ENCODE measurements at regions not wholly inside any gene's neighbourhood (a gene's known extent, or its start where the extent isn't known, plus 50 kb on each side); places are given as distances from the start of the nearest gene placed in this dataset.

GRCh38 chr9:86599561-86599960 lies 245.4 kb upstream of the TUT7 start:
- no peak overlapping the region for H3K4me3 ChIP-seq (ENCODE audit: low read length in 3 of 3)
- no peaks in the 10 kb centered on the region for H3K9me3 ChIP-seq (ENCODE audit: control insufficient read depth in 3 of 3, low read length in 3 of 3)
- no peak overlapping the region for H3K27ac ChIP-seq (ENCODE audit: low read depth, low read length)
- H3K36me3 ChIP-seq (ENCODE audit: control insufficient read depth in 3 of 3, insufficient read depth in 3 of 3, low read length in 3 of 3), result no peaks in the 10 kb centered on the region
- H3K9ac ChIP-seq (ENCODE audit: low read depth in 1 of 3, low read length in 3 of 3), result no peak overlapping the region
- peaks cover 0 to 8% (median 0%) of the 10 kb centered on the region in 3 donors for H3K4me1 ChIP-seq (ENCODE audit: control insufficient read depth in 3 of 3, insufficient read depth in 3 of 3, low read length in 3 of 3)
- no peaks in the 10 kb centered on the region for H3K27me3 ChIP-seq (ENCODE audit: control insufficient read depth in 3 of 3, insufficient read depth in 3 of 3, low read length in 3 of 3)

GRCh38 chr9:86598411-86599239 lies 244.4 kb upstream of the TUT7 start:
- no peak overlapping the region for H3K9ac ChIP-seq (ENCODE audit: low read depth in 1 of 3, low read length in 3 of 3)
- H3K9me3 ChIP-seq (ENCODE audit: control insufficient read depth in 3 of 3, low read length in 3 of 3), result no peaks in the 10 kb centered on the region
- no peak overlapping the region for H3K27ac ChIP-seq (ENCODE audit: low read depth, low read length)
- H3K27me3 ChIP-seq (ENCODE audit: control insufficient read depth in 3 of 3, insufficient read depth in 3 of 3, low read length in 3 of 3), result no peaks in the 10 kb centered on the region
- H3K36me3 ChIP-seq (ENCODE audit: control insufficient read depth in 3 of 3, insufficient read depth in 3 of 3, low read length in 3 of 3), result no peaks in the 10 kb centered on the region
- H3K4me1 ChIP-seq (ENCODE audit: control insufficient read depth in 3 of 3, insufficient read depth in 3 of 3, low read length in 3 of 3), result peaks cover 0 to 8% (median 0%) of the 10 kb centered on the region in 3 donors
- H3K4me3 ChIP-seq (ENCODE audit: low read length in 3 of 3), result no peak overlapping the region

DNA sequence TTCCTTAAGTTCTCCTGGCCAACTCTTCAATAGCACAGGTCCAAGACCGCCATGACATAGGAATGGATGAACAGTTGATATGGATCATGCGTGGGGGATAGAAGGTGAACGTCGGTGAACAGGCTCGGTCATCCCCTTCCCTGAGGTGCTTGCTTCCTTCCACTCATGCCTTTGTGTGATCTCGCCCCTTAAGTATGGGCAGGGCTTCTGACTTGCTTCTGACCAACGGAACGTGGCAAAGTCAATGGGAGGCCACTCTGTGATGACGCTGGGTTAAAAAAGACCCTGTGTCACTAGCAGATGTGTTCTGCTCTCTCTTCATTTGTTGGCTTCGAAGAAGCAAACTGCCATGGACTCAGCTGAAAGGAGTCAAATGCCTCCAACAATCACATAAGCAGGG lies 240.5 kb upstream of the TUT7 start:
- Histone ChIP-seq H3K4me3 (ENCODE audit: low read length in 3 of 3) (no peak overlapping the region), H3K36me3 (ENCODE audit: control insufficient read depth in 3 of 3, insufficient read depth in 3 of 3, low read length in 3 of 3) (no peaks in the 10 kb centered on the region), H3K9me3 (ENCODE audit: control insufficient read depth in 3 of 3, low read length in 3 of 3) (no peaks in the 10 kb centered on the region), H3K27me3 (ENCODE audit: control insufficient read depth in 3 of 3, insufficient read depth in 3 of 3, low read length in 3 of 3) (no peaks in the 10 kb centered on the region), H3K9ac (ENCODE audit: low read depth in 1 of 3, low read length in 3 of 3) (no peak overlapping the region), H3K4me1 (ENCODE audit: control insufficient read depth in 3 of 3, insufficient read depth in 3 of 3, low read length in 3 of 3) (peaks cover 0 to 2% (median 0%) of the 10 kb centered on the region in 3 donors), H3K27ac (ENCODE audit: low read depth, low read length) (no peak overlapping the region)

DNA sequence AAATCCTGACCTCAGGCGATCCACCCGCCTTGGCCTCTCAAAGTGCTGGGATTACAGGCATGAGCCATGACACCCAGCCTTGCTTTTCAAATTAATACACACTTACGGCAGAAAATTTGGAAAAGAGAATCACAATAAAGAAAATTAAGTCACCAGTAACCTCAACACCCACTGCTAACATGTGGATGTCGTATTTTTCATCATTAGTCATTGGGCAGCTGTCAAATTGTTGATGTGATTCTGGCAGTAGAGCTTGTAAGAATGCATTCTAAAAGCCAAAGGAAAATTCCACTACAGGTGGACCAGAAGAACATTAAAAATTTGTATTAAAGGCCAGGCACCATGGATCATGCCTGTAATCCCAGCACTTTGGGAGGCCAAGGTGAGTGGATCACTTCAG lies 237.3 kb upstream of the TUT7 start:
- Histone ChIP-seq H3K27me3 (ENCODE audit: control insufficient read depth in 3 of 3, insufficient read depth in 3 of 3, low read length in 3 of 3) (no peaks in the 10 kb centered on the region), H3K4me3 (ENCODE audit: low read length in 3 of 3) (no peak overlapping the region), H3K9ac (ENCODE audit: low read depth in 1 of 3, low read length in 3 of 3) (no peak overlapping the region), H3K9me3 (ENCODE audit: control insufficient read depth in 3 of 3, low read length in 3 of 3) (no peaks in the 10 kb centered on the region), H3K36me3 (ENCODE audit: control insufficient read depth in 3 of 3, insufficient read depth in 3 of 3, low read length in 3 of 3) (no peaks in the 10 kb centered on the region), H3K4me1 (ENCODE audit: control insufficient read depth in 3 of 3, insufficient read depth in 3 of 3, low read length in 3 of 3) (no peaks in the 10 kb centered on the region), H3K27ac (ENCODE audit: low read depth, low read length) (no peak overlapping the region)

DNA sequence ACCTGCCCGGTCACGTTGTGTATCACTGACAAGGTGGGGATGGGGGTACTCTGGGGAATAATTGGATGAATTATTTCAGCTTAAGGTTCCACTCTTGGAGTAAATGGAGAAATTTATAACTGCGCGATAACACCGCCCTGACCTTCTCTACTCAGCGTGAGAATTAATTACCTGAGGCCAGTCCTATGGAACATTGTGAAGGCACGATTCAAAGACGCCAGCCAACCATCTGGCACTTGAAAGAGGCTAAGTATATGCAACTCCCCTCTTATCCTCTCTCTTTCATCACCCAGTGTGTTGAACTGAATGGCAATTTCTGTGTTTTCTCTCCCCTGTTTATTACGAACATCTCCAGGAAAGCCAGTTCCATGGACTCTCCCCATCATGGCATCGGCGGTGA lies 235.5 kb upstream of the TUT7 start:
- Histone ChIP-seq H3K27me3 (ENCODE audit: control insufficient read depth in 3 of 3, insufficient read depth in 3 of 3, low read length in 3 of 3) (no peaks in the 10 kb centered on the region), H3K27ac (ENCODE audit: low read depth, low read length) (no peak overlapping the region), H3K4me1 (ENCODE audit: control insufficient read depth in 3 of 3, insufficient read depth in 3 of 3, low read length in 3 of 3) (no peaks in the 10 kb centered on the region), H3K9me3 (ENCODE audit: control insufficient read depth in 3 of 3, low read length in 3 of 3) (no peaks in the 10 kb centered on the region), H3K4me3 (ENCODE audit: low read length in 3 of 3) (no peak overlapping the region), H3K9ac (ENCODE audit: low read depth in 1 of 3, low read length in 3 of 3) (no peak overlapping the region), H3K36me3 (ENCODE audit: control insufficient read depth in 3 of 3, insufficient read depth in 3 of 3, low read length in 3 of 3) (no peaks in the 10 kb centered on the region)

DNA sequence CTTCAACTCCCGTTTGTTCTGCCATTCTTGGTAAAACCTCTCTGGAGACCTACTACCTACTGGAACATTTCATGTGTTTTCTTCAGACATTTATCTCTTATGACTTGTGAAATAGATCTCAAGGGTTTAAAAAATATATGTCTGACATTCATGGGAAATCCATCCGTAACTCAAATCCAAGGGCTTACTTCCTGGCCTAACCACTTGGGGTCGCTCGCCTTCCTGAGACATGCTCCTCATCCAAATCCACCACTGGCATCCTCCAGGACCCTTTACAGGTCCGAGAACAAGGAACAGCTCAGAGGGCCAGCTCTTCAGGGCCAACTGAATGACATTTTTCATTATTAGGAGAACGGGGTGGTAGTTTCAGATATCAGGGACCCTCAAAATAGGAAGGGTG lies 235.1 kb upstream of the TUT7 start:
- Histone ChIP-seq H3K4me1 (ENCODE audit: control insufficient read depth in 3 of 3, insufficient read depth in 3 of 3, low read length in 3 of 3) (no peaks in the 10 kb centered on the region), H3K27me3 (ENCODE audit: control insufficient read depth in 3 of 3, insufficient read depth in 3 of 3, low read length in 3 of 3) (no peaks in the 10 kb centered on the region), H3K9ac (ENCODE audit: low read depth in 1 of 3, low read length in 3 of 3) (no peak overlapping the region), H3K4me3 (ENCODE audit: low read length in 3 of 3) (no peak overlapping the region), H3K27ac (ENCODE audit: low read depth, low read length) (no peak overlapping the region), H3K36me3 (ENCODE audit: control insufficient read depth in 3 of 3, insufficient read depth in 3 of 3, low read length in 3 of 3) (no peaks in the 10 kb centered on the region), H3K9me3 (ENCODE audit: control insufficient read depth in 3 of 3, low read length in 3 of 3) (no peaks in the 10 kb centered on the region)

DNA sequence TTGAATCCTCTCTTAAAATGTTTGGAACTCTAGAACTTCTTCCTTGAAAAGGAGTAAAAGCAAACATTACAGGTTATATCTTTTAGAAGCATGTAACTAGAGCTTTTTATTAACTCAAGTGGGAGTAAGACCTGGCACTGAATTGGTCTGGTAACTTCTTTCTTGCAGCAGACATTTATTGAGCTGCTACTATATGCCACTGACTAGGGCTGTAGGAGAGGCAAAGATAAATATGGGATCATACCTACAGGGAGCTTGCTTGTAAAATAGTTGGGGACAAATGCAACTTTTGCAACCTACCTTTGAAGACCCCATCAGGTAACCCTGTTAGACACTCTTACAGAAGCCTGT lies 231.9 kb upstream of the TUT7 start:
- H3K27ac ChIP-seq (ENCODE audit: low read depth, low read length), result no peak overlapping the region
- H3K4me1 ChIP-seq (ENCODE audit: control insufficient read depth in 3 of 3, insufficient read depth in 3 of 3, low read length in 3 of 3), result no peaks in the 10 kb centered on the region
- H3K9ac ChIP-seq (ENCODE audit: low read depth in 1 of 3, low read length in 3 of 3), result no peak overlapping the region
- no peaks in the 10 kb centered on the region for H3K36me3 ChIP-seq (ENCODE audit: control insufficient read depth in 3 of 3, insufficient read depth in 3 of 3, low read length in 3 of 3)
- no peaks in the 10 kb centered on the region for H3K9me3 ChIP-seq (ENCODE audit: control insufficient read depth in 3 of 3, low read length in 3 of 3)
- H3K27me3 ChIP-seq (ENCODE audit: control insufficient read depth in 3 of 3, insufficient read depth in 3 of 3, low read length in 3 of 3), result no peaks in the 10 kb centered on the region
- no peak overlapping the region for H3K4me3 ChIP-seq (ENCODE audit: low read length in 3 of 3)

GRCh38 chr9:86585422-86586143 lies 231.4 kb upstream of the TUT7 start:
- Histone ChIP-seq H3K27me3 (ENCODE audit: control insufficient read depth in 3 of 3, insufficient read depth in 3 of 3, low read length in 3 of 3) (no peaks in the 10 kb centered on the region), H3K9me3 (ENCODE audit: control insufficient read depth in 3 of 3, low read length in 3 of 3) (no peaks in the 10 kb centered on the region), H3K9ac (ENCODE audit: low read depth in 1 of 3, low read length in 3 of 3) (peak overlapping the region; percentile 19 to 53 (median 42)), H3K4me3 (ENCODE audit: low read length in 3 of 3) (peak overlapping the region in 2 of 3 donors; percentile 29 to 58), H3K4me1 (ENCODE audit: control insufficient read depth in 3 of 3, insufficient read depth in 3 of 3, low read length in 3 of 3) (no peaks in the 10 kb centered on the region), H3K27ac (ENCODE audit: low read depth, low read length) (no peak overlapping the region), H3K36me3 (ENCODE audit: control insufficient read depth in 3 of 3, insufficient read depth in 3 of 3, low read length in 3 of 3) (no peaks in the 10 kb centered on the region)

- no peak overlapping the region for H3K9ac ChIP-seq (ENCODE audit: low read depth in 1 of 3, low read length in 3 of 3)
- H3K4me1 ChIP-seq (ENCODE audit: control insufficient read depth in 3 of 3, insufficient read depth in 3 of 3, low read length in 3 of 3), result peaks cover 2 to 12% (median 7%) of the 10 kb centered on the region in 3 donors
- no peaks in the 10 kb centered on the region for H3K36me3 ChIP-seq (ENCODE audit: control insufficient read depth in 3 of 3, insufficient read depth in 3 of 3, low read length in 3 of 3)
- no peak overlapping the region for H3K4me3 ChIP-seq (ENCODE audit: low read length in 3 of 3)
- no peaks in the 10 kb centered on the region for H3K27me3 ChIP-seq (ENCODE audit: control insufficient read depth in 3 of 3, insufficient read depth in 3 of 3, low read length in 3 of 3)
- no peaks in the 10 kb centered on the region for H3K9me3 ChIP-seq (ENCODE audit: control insufficient read depth in 3 of 3, low read length in 3 of 3)
- no peak overlapping the region for H3K27ac ChIP-seq (ENCODE audit: low read depth, low read length)
Measured at GRCh38 chr9:86580688-86581087, 226.5 kb upstream of the TUT7 start.

DNA sequence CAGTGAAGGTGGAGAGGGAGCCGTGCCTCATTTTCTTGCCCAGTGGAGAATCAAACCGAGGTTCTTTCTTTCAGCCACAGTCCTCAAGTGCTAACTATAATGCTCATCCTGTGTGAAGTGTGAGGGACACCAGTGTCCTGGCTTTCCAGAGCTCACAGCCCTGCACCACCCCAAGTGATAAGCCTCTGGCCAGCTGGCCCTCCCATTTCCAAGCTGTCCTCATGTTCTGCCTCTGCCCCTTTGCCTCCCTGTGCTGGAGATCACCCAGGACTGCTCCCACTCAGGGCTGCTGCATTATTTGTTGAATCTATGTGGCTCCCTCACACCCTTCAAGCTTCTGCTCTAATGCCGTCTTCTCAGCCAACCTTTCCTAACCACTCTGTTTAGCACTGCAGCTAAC lies 224.5 kb upstream of the TUT7 start:
- H3K9me3 ChIP-seq (ENCODE audit: control insufficient read depth in 3 of 3, low read length in 3 of 3), result no peaks in the 10 kb centered on the region
- H3K9ac ChIP-seq (ENCODE audit: low read depth in 1 of 3, low read length in 3 of 3), result no peak overlapping the region
- no peaks in the 10 kb centered on the region for H3K27me3 ChIP-seq (ENCODE audit: control insufficient read depth in 3 of 3, insufficient read depth in 3 of 3, low read length in 3 of 3)
- H3K4me1 ChIP-seq (ENCODE audit: control insufficient read depth in 3 of 3, insufficient read depth in 3 of 3, low read length in 3 of 3), result peaks cover 4 to 16% (median 10%) of the 10 kb centered on the region in 3 donors
- H3K27ac ChIP-seq (ENCODE audit: low read depth, low read length), result no peak overlapping the region
- H3K36me3 ChIP-seq (ENCODE audit: control insufficient read depth in 3 of 3, insufficient read depth in 3 of 3, low read length in 3 of 3), result no peaks in the 10 kb centered on the region
- H3K4me3 ChIP-seq (ENCODE audit: low read length in 3 of 3), result no peak overlapping the region
